CD14-positive monocyte (primary cell): ENCODE measurements at regions not wholly inside any gene's neighbourhood (a gene's known extent, or its start where the extent isn't known, plus 50 kb on each side); places are given as distances from the start of the nearest gene placed in this dataset.

Source experiments
- DNase-seq, 3 donors: peaks; one replicate each; pipeline ENCODE4 v3.0.0-alpha.2; 2011 to 2022
- H2AFZ ChIP-seq: 2 replicates; pipeline ENCODE4 v1.6.0; 2012; ENCODE audit warnings: mild to moderate bottlenecking, low read depth, low read length, inconsistent platforms; ENCODE audit not compliant: insufficient read depth, poor library complexity, severe bottlenecking
- H3K27ac ChIP-seq, 2 donors: 1 replicate in 1 of 2; 2 replicates in 1 of 2; pipeline ENCODE4 v1.5.1; 2012 to 2013; ENCODE audit warnings: low read length in 2 of 2, control low read depth in 1 of 2, inconsistent platforms in 1 of 2, low read depth in 1 of 2, mild to moderate bottlenecking in 1 of 2
- H3K27me3 ChIP-seq, 2 donors: one replicate each; pipeline versions ENCODE4 v1.6.0 to v1.6.1; 2011 to 2013; ENCODE audit warnings: low read length in 2 of 2; ENCODE audit not compliant: control insufficient read depth in 2 of 2, insufficient read depth in 2 of 2
- H3K36me3 ChIP-seq, 2 donors: replicated peaks in 1 of 2; 1 replicate in 1 of 2; 2 replicates in 1 of 2; pipeline versions ENCODE4 v1.5.1 to v1.6.1; 2012 to 2013; ENCODE audit warnings: low read length in 2 of 2, control low read depth in 1 of 2, inconsistent platforms in 1 of 2, mild to moderate bottlenecking in 1 of 2; ENCODE audit not compliant: insufficient read depth in 2 of 2, control insufficient read depth in 1 of 2
- H3K4me1 ChIP-seq, 2 donors: 1 replicate in 1 of 2; 2 replicates in 1 of 2; pipeline versions ENCODE4 v1.5.1 to v1.6.1; 2012 to 2013; ENCODE audit warnings: low read length in 2 of 2, control low read depth in 1 of 2, inconsistent platforms in 1 of 2, mild to moderate bottlenecking in 1 of 2, moderate library complexity in 1 of 2; ENCODE audit not compliant: insufficient read depth in 2 of 2, control insufficient read depth in 1 of 2
- H3K4me2 ChIP-seq: replicated peaks from 2 replicates; pipeline ENCODE3; 2012; ENCODE audit warnings: low read length, moderate library complexity, mild to moderate bottlenecking; ENCODE audit not compliant: poor library complexity, severe bottlenecking; ENCODE audit errors: extremely low read depth
- H3K4me3 ChIP-seq, 3 experiments: fragments of 200-600 bp in 1 of 3; sonication (generic) in 1 of 3; replicated peaks in 1 of 3; 1 replicate in 2 of 3; 2 replicates in 1 of 3; pipeline ENCODE4 v1.5.1; 2011 to 2013; ENCODE audit warnings: low read length in 3 of 3, mild to moderate bottlenecking in 3 of 3, control low read depth in 2 of 3, low read depth in 2 of 3, inconsistent platforms in 1 of 3, moderate library complexity in 1 of 3
- H3K79me2 ChIP-seq: 2 replicates; pipeline ENCODE4 v1.6.0; 2012; ENCODE audit warnings: mild to moderate bottlenecking, control low read depth, inconsistent platforms, low read length, moderate library complexity; ENCODE audit not compliant: insufficient read depth
- H3K9ac ChIP-seq: 2 replicates; pipeline ENCODE4 v1.6.0; 2017; ENCODE audit warnings: low read length, mild to moderate bottlenecking; ENCODE audit not compliant: insufficient read depth, poor library complexity, severe bottlenecking
- H3K9me3 ChIP-seq, 2 donors: replicated peaks in 1 of 2; 1 replicate in 1 of 2; 2 replicates in 1 of 2; pipeline versions ENCODE4 v1.5.1 to v1.6.1; 2012 to 2013; ENCODE audit warnings: low read length in 2 of 2, control low read depth in 1 of 2; ENCODE audit not compliant: control insufficient read depth in 1 of 2, insufficient read depth in 1 of 2
- H4K20me1 ChIP-seq: 2 replicates; pipeline ENCODE4 v1.6.0; 2012; ENCODE audit warnings: mild to moderate bottlenecking, low read length, control low read depth, moderate library complexity; ENCODE audit not compliant: insufficient read depth
- H3K27ac Mint-ChIP-seq, 7 donors: one replicate each; pipeline ENCODE4 v1.8.0; 2020; ENCODE audit warnings: mild to moderate bottlenecking in 7 of 7, mixed read lengths in 7 of 7, moderate library complexity in 6 of 7, inconsistent platforms in 2 of 7
- H3K27me3 Mint-ChIP-seq, 3 donors: one replicate each; pipeline ENCODE4 v1.8.0; 2021 to 2022; ENCODE audit warnings: low read depth in 3 of 3, mild to moderate bottlenecking in 3 of 3, mixed read lengths in 3 of 3, moderate library complexity in 3 of 3, inconsistent platforms in 1 of 3
- H3K36me3 Mint-ChIP-seq, 2 donors: one replicate each; pipeline ENCODE4 v1.8.0; 2020; ENCODE audit warnings: mixed read lengths in 2 of 2, inconsistent platforms in 1 of 2, mild to moderate bottlenecking in 1 of 2
- H3K4me1 Mint-ChIP-seq: one replicate; pipeline ENCODE4 v1.8.0; 2020; ENCODE audit warnings: mild to moderate bottlenecking, mixed read lengths
- H3K4me3 Mint-ChIP-seq, 2 donors: one replicate each; pipeline ENCODE4 v1.8.0; 2020; ENCODE audit warnings: mild to moderate bottlenecking in 2 of 2, mixed read lengths in 2 of 2, moderate library complexity in 1 of 2
- H3K9me3 Mint-ChIP-seq, 7 donors: one replicate each; pipeline ENCODE4 v1.8.0; 2020 to 2022; ENCODE audit warnings: mixed read lengths in 7 of 7, mild to moderate bottlenecking in 6 of 7, moderate library complexity in 6 of 7, inconsistent platforms in 2 of 7
- CTCF ChIP-seq: fragments of 200-600 bp; IDR thresholded peaks from one replicate; pipeline ENCODE4 v1.8.0; 2022; ENCODE audit warnings: antibody characterized with exemption, mild to moderate bottlenecking
- WGBS: methylation state at CpG from one replicate; pipeline ENCODE4 v1.1.5; 2013; ENCODE audit warnings: missing lambda C conversion rate; ENCODE audit not compliant: insufficient coverage; 5-methylcytosine and 5-hydroxymethylcytosine counted together
- intact Hi-C, 2 donors: fragments of 100-400 bp; cut with micrococcal nuclease; formaldehyde crosslinking; loops; one replicate each; pipeline versions ENCODE4 v1.15.0 to v1.15.1; 2023

GRCh38 chr13:104671901-104672300 is 1605.7 kb upstream of the SLC10A2 start:
- no peak overlapping the region for H3K27ac Mint-ChIP-seq
- no peaks in the 10 kb centered on the region for H3K4me1 Mint-ChIP-seq
- no peaks in the 10 kb centered on the region for H3K36me3 ChIP-seq
- H3K27me3 ChIP-seq = no peaks in the 10 kb centered on the region
- no peaks in the 10 kb centered on the region for H4K20me1 ChIP-seq
- no peak overlapping the region for H3K4me2 ChIP-seq
- H3K79me2 ChIP-seq = no peaks in the 10 kb centered on the region
- DNase-seq = no peak
- H2AFZ ChIP-seq = no peak overlapping the region
- no CpG with 5 or more reads among the region's 3 CpGs for WGBS
- H3K9ac ChIP-seq = no peak overlapping the region
- H3K4me1 ChIP-seq = no peaks in the 10 kb centered on the region
- H3K9me3 Mint-ChIP-seq = peaks cover 0 to 7% (median 2%) of the 10 kb centered on the region in 7 donors
- no peak overlapping the region for H3K4me3 Mint-ChIP-seq
- H3K9me3 ChIP-seq = no peaks in the 10 kb centered on the region
- no peaks in the 10 kb centered on the region for H3K36me3 Mint-ChIP-seq
- H3K4me3 ChIP-seq = no peak overlapping the region
- H3K27ac ChIP-seq = no peak overlapping the region
- peaks cover 0 to 2% (median 0%) of the 10 kb centered on the region in 3 donors for H3K27me3 Mint-ChIP-seq
- intact Hi-C loops = no loop called here
- no peak for TF ChIP-seq CTCF

GRCh38 chr13:104657196-104657595 is 1591.0 kb upstream of the SLC10A2 start:
- Histone ChIP-seq H4K20me1 (no peaks in the 10 kb centered on the region), H3K27me3 (no peaks in the 10 kb centered on the region), H3K4me1 (no peaks in the 10 kb centered on the region), H2AFZ (no peak overlapping the region), H3K27ac (no peak overlapping the region), H3K4me2 (no peak overlapping the region), H3K9ac (no peak overlapping the region), H3K36me3 (no peaks in the 10 kb centered on the region), H3K9me3 (peaks cover 7 to 8% of the 10 kb centered on the region in 2 donors), H3K4me3 (no peak overlapping the region), H3K79me2 (no peaks in the 10 kb centered on the region)
- WGBS = 100% methylated on average over 1 of the region's 1 CpG
- Mint-ChIP-seq H3K27me3 (no peaks in the 10 kb centered on the region), H3K27ac (no peak overlapping the region), H3K9me3 (peaks cover 0 to 10% (median 5%) of the 10 kb centered on the region in 7 donors), H3K36me3 (no peaks in the 10 kb centered on the region), H3K4me3 (no peak overlapping the region), H3K4me1 (no peaks in the 10 kb centered on the region)
- intact Hi-C loops = no loop called here
- TF ChIP-seq CTCF = no peak
- DNase-seq = no peak
